Karpas-422 (cell line): ENCODE measurements at regions not wholly inside any gene's neighbourhood (a gene's known extent, or its start where the extent isn't known, plus 50 kb on each side); places are given as distances from the start of the nearest gene placed in this dataset.

Source experiments
- DNase-seq: peaks from one replicate; pipeline ENCODE4 v3.0.0-alpha.2; 2015
- H2AFZ ChIP-seq: fragments of 200-600 bp; sonication (generic); 2 replicates; pipeline ENCODE4 v1.6.1; 2014; ENCODE audit warnings: antibody characterized with exemption, low read length, mixed read lengths
- H3K27ac ChIP-seq: fragments of 200-600 bp; sonication (generic); 2 replicates; pipeline ENCODE4 v1.5.1; 2014; ENCODE audit warnings: mild to moderate bottlenecking, low read length, moderate library complexity
- H3K27me3 ChIP-seq: fragments of 200-600 bp; sonication (generic); 2 replicates; pipeline ENCODE4 v1.6.1; 2014; ENCODE audit warnings: low read length, mixed read lengths
- H3K36me3 ChIP-seq: fragments of 200-600 bp; sonication (generic); 2 replicates; pipeline ENCODE4 v1.6.1; 2014; ENCODE audit warnings: low read length, mixed read lengths; ENCODE audit not compliant: insufficient read depth
- H3K4me1 ChIP-seq: fragments of 200-600 bp; sonication (generic); 2 replicates; pipeline ENCODE4 v1.6.1; 2014; ENCODE audit warnings: mild to moderate bottlenecking, low read length, mixed read lengths
- H3K4me2 ChIP-seq: fragments of 200-600 bp; sonication (generic); 2 replicates; pipeline ENCODE4 v1.6.1; 2014; ENCODE audit warnings: low read length, low read depth, mild to moderate bottlenecking; ENCODE audit not compliant: poor library complexity, severe bottlenecking
- H3K4me3 ChIP-seq: fragments of 200-600 bp; sonication (generic); 2 replicates; pipeline ENCODE4 v1.5.1; 2014; ENCODE audit warnings: mild to moderate bottlenecking, antibody characterized with exemption, low read length, mixed read lengths
- H3K79me2 ChIP-seq: fragments of 200-600 bp; sonication (generic); 2 replicates; pipeline ENCODE4 v1.6.1; 2014; ENCODE audit warnings: mild to moderate bottlenecking, low read length, mixed read lengths
- H3K9ac ChIP-seq: fragments of 200-600 bp; sonication (generic); 2 replicates; pipeline ENCODE4 v1.6.0; 2014; ENCODE audit warnings: low read length
- H3K9me2 ChIP-seq: fragments of 200-600 bp; sonication (generic), shearing (Covaris generic); replicated peaks from 2 replicates; pipeline ENCODE4 v1.6.0; 2014; ENCODE audit warnings: mild to moderate bottlenecking, low read length, moderate library complexity; ENCODE audit not compliant: insufficient read depth
- H3K9me3 ChIP-seq: fragments of 300-700, 200-600 bp; sonication (generic); 2 replicates; pipeline ENCODE4 v1.6.1; 2014; ENCODE audit warnings: low read length, mixed read lengths
- H4K20me1 ChIP-seq: fragments of 200-600 bp; sonication (generic); 2 replicates; pipeline ENCODE4 v1.6.1; 2014; ENCODE audit warnings: mild to moderate bottlenecking, antibody characterized with exemption, low read length, low read depth; ENCODE audit not compliant: insufficient read depth

GRCh38 chr21:34022627-34023335, 50.6 kb upstream of the MRPS6 start:
- H3K4me1 ChIP-seq = peaks cover 56% of the 10 kb centered on the region
- H3K27ac ChIP-seq = 0 out of 2 replicates have a peak overlapping the region, but pooled peaks have one; percentile 97
- H3K4me2 ChIP-seq = peak overlapping the region; percentile 18
- no peaks in the 10 kb centered on the region for H4K20me1 ChIP-seq
- peaks cover 7% of the 10 kb centered on the region; the same call in 1 of the 2 replicates for H3K9me3 ChIP-seq
- H3K4me3 ChIP-seq = no peak overlapping the region
- no peaks in the 10 kb centered on the region for H3K79me2 ChIP-seq
- H3K36me3 ChIP-seq = peaks cover 7% of the 10 kb centered on the region; the same call in 1 of the 2 replicates
- H3K27me3 ChIP-seq = no peaks in the 10 kb centered on the region
- no peak overlapping the region for H2AFZ ChIP-seq
- 0 out of 2 replicates have a peak overlapping the region, but pooled peaks have one; percentile 3 for H3K9ac ChIP-seq
- H3K9me2 ChIP-seq = no peaks in the 10 kb centered on the region
- DNase-seq = peak; percentile 63

- no peak overlapping the region for H2AFZ ChIP-seq
Observed at GRCh38 chr21:34021726-34022125, 51.7 kb upstream of the MRPS6 start.

GRCh38 chr21:34020983-34021553, 52.3 kb upstream of the MRPS6 start:
- peak overlapping the region; percentile 56 for H3K9ac ChIP-seq
- no peak for DNase-seq
- no peaks in the 10 kb centered on the region for H4K20me1 ChIP-seq
- H3K4me2 ChIP-seq = peak overlapping the region; percentile 73
- peaks cover 65% of the 10 kb centered on the region for H3K4me1 ChIP-seq
- H3K9me3 ChIP-seq = peaks cover 7% of the 10 kb centered on the region; the same call in 1 of the 2 replicates
- H2AFZ ChIP-seq = no peak overlapping the region
- peak overlapping the region; percentile 97 for H3K27ac ChIP-seq
- H3K36me3 ChIP-seq = peaks cover 7% of the 10 kb centered on the region; the same call in 1 of the 2 replicates
- no peaks in the 10 kb centered on the region for H3K9me2 ChIP-seq
- peak overlapping the region; percentile 47 for H3K4me3 ChIP-seq
- no peaks in the 10 kb centered on the region for H3K79me2 ChIP-seq
- no peaks in the 10 kb centered on the region for H3K27me3 ChIP-seq

More at GRCh38 chr21:34021726-34022125, 51.7 kb upstream of the MRPS6 start:
- H3K9me3 ChIP-seq = peaks cover 7% of the 10 kb centered on the region; the same call in 1 of the 2 replicates
- H3K27me3 ChIP-seq = no peaks in the 10 kb centered on the region
- no peaks in the 10 kb centered on the region for H4K20me1 ChIP-seq
- no peak overlapping the region; the same call in 1 of the 2 replicates for H3K9ac ChIP-seq
- peaks cover 65% of the 10 kb centered on the region for H3K4me1 ChIP-seq
- DNase-seq = no peak
- H3K27ac ChIP-seq = peak overlapping the region; percentile 97
- H3K9me2 ChIP-seq = no peaks in the 10 kb centered on the region
- H3K4me2 ChIP-seq = no peak overlapping the region
- no peaks in the 10 kb centered on the region for H3K79me2 ChIP-seq
- H3K4me3 ChIP-seq = peak overlapping the region; percentile 47; the same call in 1 of the 2 replicates
- H3K36me3 ChIP-seq = peaks cover 7% of the 10 kb centered on the region; the same call in 1 of the 2 replicates

- peak; percentile 98 for DNase-seq
- Histone ChIP-seq H3K9ac (peak overlapping the region; percentile 59), H3K9me2 (no peaks in the 10 kb centered on the region), H2AFZ (no peak overlapping the region), H3K4me3 (peak overlapping the region; percentile 47), H3K9me3 (peaks cover 7% of the 10 kb centered on the region; the same call in 1 of the 2 replicates), H3K36me3 (peaks cover 7% of the 10 kb centered on the region; the same call in 1 of the 2 replicates), H3K79me2 (no peaks in the 10 kb centered on the region), H3K4me2 (peak overlapping the region; percentile 73), H3K27me3 (no peaks in the 10 kb centered on the region), H3K27ac (peak overlapping the region; percentile 97), H4K20me1 (no peaks in the 10 kb centered on the region), H3K4me1 (peaks cover 65% of the 10 kb centered on the region)
Observed at GRCh38 chr21:34020005-34020847, 53.2 kb upstream of the MRPS6 start.

- Histone ChIP-seq H3K9me3 (peaks cover 11% of the 10 kb centered on the region), H3K27ac (peak overlapping the region; percentile 97), H3K36me3 (peaks cover 7% of the 10 kb centered on the region; the same call in 1 of the 2 replicates), H3K4me2 (peak overlapping the region; percentile 67), H3K4me1 (peaks cover 65% of the 10 kb centered on the region), H3K9ac (peak overlapping the region; percentile 59), H3K79me2 (no peaks in the 10 kb centered on the region), H3K27me3 (no peaks in the 10 kb centered on the region), H3K4me3 (peak overlapping the region; percentile 45), H3K9me2 (no peaks in the 10 kb centered on the region), H2AFZ (no peak overlapping the region; the same call in 1 of the 2 replicates), H4K20me1 (no peaks in the 10 kb centered on the region)
- DNase-seq = peak; percentile 68
Observed at GRCh38 chr21:34019402-34019801, 54.0 kb upstream of the MRPS6 start.

GRCh38 chr21:34018910-34019309, 54.5 kb upstream of the MRPS6 start:
- Histone ChIP-seq H3K79me2 (no peaks in the 10 kb centered on the region), H3K27ac (peak overlapping the region; percentile 97), H3K4me1 (peaks cover 65% of the 10 kb centered on the region), H3K9me3 (peaks cover 12% of the 10 kb centered on the region), H4K20me1 (no peaks in the 10 kb centered on the region), H3K4me2 (peak overlapping the region; percentile 67), H3K27me3 (no peaks in the 10 kb centered on the region), H3K36me3 (peaks cover 7% of the 10 kb centered on the region; the same call in 1 of the 2 replicates), H3K9ac (peak overlapping the region; percentile 59), H3K9me2 (no peaks in the 10 kb centered on the region), H3K4me3 (peak overlapping the region; percentile 45), H2AFZ (no peak overlapping the region; the same call in 1 of the 2 replicates)
- peak; percentile 84 for DNase-seq

GRCh38 chr21:34018185-34018584, 55.2 kb upstream of the MRPS6 start:
- Histone ChIP-seq H3K27me3 (no peaks in the 10 kb centered on the region), H3K4me2 (peak overlapping the region; percentile 67), H3K9me2 (no peaks in the 10 kb centered on the region), H3K4me3 (peak overlapping the region; percentile 21), H3K79me2 (no peaks in the 10 kb centered on the region), H3K9me3 (peaks cover 12% of the 10 kb centered on the region), H4K20me1 (no peaks in the 10 kb centered on the region), H3K27ac (peak overlapping the region; percentile 97), H3K4me1 (peaks cover 61% of the 10 kb centered on the region), H3K36me3 (peaks cover 7% of the 10 kb centered on the region; the same call in 1 of the 2 replicates), H2AFZ (no peak overlapping the region), H3K9ac (peak overlapping the region; percentile 28)
- DNase-seq = peak; percentile 54
